HepG2 (cell line): ENCODE measurements at regions not wholly inside any gene's neighbourhood (a gene's known extent, or its start where the extent isn't known, plus 50 kb on each side); places are given as distances from the start of the nearest gene placed in this dataset.

Source experiments
- CBX2 ChIP-seq, 2 experiments: fragments of 200-600 bp in 1 of 2; sonication (generic); formaldehyde crosslinking in 1 of 2; IDR thresholded peaks; 2 replicates each; pipeline versions ENCODE4 v1.7.0 to v1.8.1; 2018 to 2022; ENCODE audit warnings: low read depth in 2 of 2, low read length in 1 of 2, mild to moderate bottlenecking in 1 of 2, missing genetic modification reagents in 1 of 2
- CREM ChIP-seq, 2 experiments: sonication (generic) in 1 of 2; formaldehyde crosslinking in 1 of 2; IDR thresholded peaks; 2 replicates each; pipeline versions ENCODE4 v1.4.0 to v1.6.1; 2016 to 2020; ENCODE audit warnings: antibody characterized with exemption in 1 of 2, mild to moderate bottlenecking in 1 of 2, missing genetic modification reagents in 1 of 2
- EZH2 ChIP-seq: conservative IDR thresholded peaks from 2 replicates; pipeline ENCODE4 v1.6.1; 2012; ENCODE audit warnings: mild to moderate bottlenecking, low read depth, low read length, moderate library complexity
- JUND ChIP-seq: sonication (generic); formaldehyde crosslinking; IDR thresholded peaks from 2 replicates; pipeline ENCODE4 v1.8.0; 2022; ENCODE audit warnings: mild to moderate bottlenecking, missing genetic modification reagents
- KDM5B ChIP-seq: sonication (generic); formaldehyde crosslinking; IDR thresholded peaks from 2 replicates; pipeline ENCODE4 v1.4.0; 2020; ENCODE audit warnings: missing genetic modification reagents, mild to moderate bottlenecking, borderline replicate concordance
- POLR2A ChIP-seq, 2 experiments: IDR thresholded peaks; 2 replicates each; pipeline ENCODE4 v1.6.1; 2011; ENCODE audit warnings: low read depth in 2 of 2, low read length in 2 of 2, mild to moderate bottlenecking in 1 of 2, moderate library complexity in 1 of 2; ENCODE audit not compliant: insufficient read depth in 1 of 2
- POLR2AphosphoS5 ChIP-seq: IDR thresholded peaks from 2 replicates; pipeline ENCODE4 v1.6.1; 2012; ENCODE audit warnings: low read depth, low read length
- SNRNP70 ChIP-seq: fragments of 200-400 bp; formaldehyde crosslinking; IDR thresholded peaks from 2 replicates; pipeline ENCODE4 v1.6.1; 2017; ENCODE audit warnings: mild to moderate bottlenecking, low read depth, low read length, moderate library complexity
- TMF1 ChIP-seq: sonication (generic); formaldehyde crosslinking; IDR thresholded peaks from 2 replicates; pipeline ENCODE4 v1.8.1; 2022; ENCODE audit warnings: low read depth, missing genetic modification reagents
- TF ChIP-seq, protein P1 (sequence below): sonication (generic); formaldehyde crosslinking; IDR thresholded peaks from 2 replicates; pipeline ENCODE4 v1.4.0; 2020; ENCODE audit warnings: missing genetic modification reagents
- TF ChIP-seq, protein P2 (sequence below): sonication (generic); formaldehyde crosslinking; IDR thresholded peaks from 2 replicates; pipeline ENCODE4 v1.8.0; 2022; ENCODE audit warnings: mild to moderate bottlenecking, missing genetic modification reagents, moderate library complexity

DNA sequence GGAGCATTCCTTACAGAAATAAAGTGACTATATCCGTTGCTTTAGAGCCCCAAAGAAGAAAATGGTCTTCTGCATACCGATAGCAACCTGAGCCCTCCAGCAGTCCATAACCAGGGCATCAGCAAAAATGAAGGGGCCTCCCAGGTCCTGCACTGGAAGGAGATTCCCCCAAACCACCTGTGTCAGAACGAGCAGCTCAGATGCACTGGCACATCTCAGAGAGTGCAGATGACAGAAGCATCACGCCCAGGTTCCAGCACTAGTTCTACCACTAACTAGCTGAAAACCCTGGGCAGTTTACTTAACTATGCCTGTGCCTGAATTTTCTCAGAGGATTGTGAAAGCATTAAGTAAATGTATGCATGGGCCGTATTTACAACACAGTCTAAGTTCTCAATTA is 466.7 kb upstream of the MYT1L start:
- no peak for TF ChIP-seq SNRNP70
- TF ChIP-seq CREM (IDR thresholded peaks at IDR 0.05): no peak
- no peak for TF ChIP-seq CREM (CRISPR knock-in tag; IDR thresholded peaks at IDR 0.05)
- no peak for TF ChIP-seq POLR2AphosphoS5
- TF ChIP-seq, protein P1, sequence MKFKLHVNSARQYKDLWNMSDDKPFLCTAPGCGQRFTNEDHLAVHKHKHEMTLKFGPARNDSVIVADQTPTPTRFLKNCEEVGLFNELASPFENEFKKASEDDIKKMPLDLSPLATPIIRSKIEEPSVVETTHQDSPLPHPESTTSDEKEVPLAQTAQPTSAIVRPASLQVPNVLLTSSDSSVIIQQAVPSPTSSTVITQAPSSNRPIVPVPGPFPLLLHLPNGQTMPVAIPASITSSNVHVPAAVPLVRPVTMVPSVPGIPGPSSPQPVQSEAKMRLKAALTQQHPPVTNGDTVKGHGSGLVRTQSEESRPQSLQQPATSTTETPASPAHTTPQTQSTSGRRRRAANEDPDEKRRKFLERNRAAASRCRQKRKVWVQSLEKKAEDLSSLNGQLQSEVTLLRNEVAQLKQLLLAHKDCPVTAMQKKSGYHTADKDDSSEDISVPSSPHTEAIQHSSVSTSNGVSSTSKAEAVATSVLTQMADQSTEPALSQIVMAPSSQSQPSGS (CRISPR knock-in tag): no peak
- TF ChIP-seq KDM5B (CRISPR knock-in tag): no peak
- TF ChIP-seq TMF1 (CRISPR knock-in tag): no peak
- TF ChIP-seq JUND: no peak
- TF ChIP-seq EZH2: no peak
- no peak for TF ChIP-seq CBX2 (IDR thresholded peaks at IDR 0.05; ENCODE audit: low read depth, low read length)
- no peak for TF ChIP-seq CBX2 (CRISPR knock-in tag; IDR thresholded peaks at IDR 0.05; ENCODE audit: low read depth)
- TF ChIP-seq, protein P2, sequence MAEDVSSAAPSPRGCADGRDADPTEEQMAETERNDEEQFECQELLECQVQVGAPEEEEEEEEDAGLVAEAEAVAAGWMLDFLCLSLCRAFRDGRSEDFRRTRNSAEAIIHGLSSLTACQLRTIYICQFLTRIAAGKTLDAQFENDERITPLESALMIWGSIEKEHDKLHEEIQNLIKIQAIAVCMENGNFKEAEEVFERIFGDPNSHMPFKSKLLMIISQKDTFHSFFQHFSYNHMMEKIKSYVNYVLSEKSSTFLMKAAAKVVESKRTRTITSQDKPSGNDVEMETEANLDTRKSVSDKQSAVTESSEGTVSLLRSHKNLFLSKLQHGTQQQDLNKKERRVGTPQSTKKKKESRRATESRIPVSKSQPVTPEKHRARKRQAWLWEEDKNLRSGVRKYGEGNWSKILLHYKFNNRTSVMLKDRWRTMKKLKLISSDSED (CRISPR knock-in tag): no peak
- TF ChIP-seq POLR2A (IDR thresholded peaks at IDR 0.05; ENCODE audit: insufficient read depth in 1 of 2, low read depth in 2 of 2, low read length in 2 of 2): no peak
